HFFc6 (cell line): ENCODE measurements at regions not wholly inside any gene's neighbourhood (a gene's known extent, or its start where the extent isn't known, plus 50 kb on each side); places are given as distances from the start of the nearest gene placed in this dataset.

Experiments
- DNase-seq: peaks from one replicate; pipeline ENCODE4 v3.0.0-alpha.2; 2018
- H3K27ac Mint-ChIP-seq: 2 replicates; pipeline ENCODE4 v1.8.0; 2020; ENCODE audit warnings: mild to moderate bottlenecking, mixed read lengths
- H3K27me3 Mint-ChIP-seq: 2 replicates; pipeline ENCODE4 v1.8.0; 2021; ENCODE audit warnings: mild to moderate bottlenecking, moderate library complexity, mixed read lengths; ENCODE audit not compliant: insufficient read depth
- H3K36me3 Mint-ChIP-seq: 2 replicates; pipeline ENCODE4 v1.8.0; 2021; ENCODE audit warnings: low read depth, mixed read lengths
- H3K4me1 Mint-ChIP-seq: 2 replicates; pipeline ENCODE4 v1.8.0; 2020; ENCODE audit warnings: low read depth, mixed read lengths
- H3K4me3 Mint-ChIP-seq: 2 replicates; pipeline ENCODE4 v1.8.0; 2020; ENCODE audit warnings: mild to moderate bottlenecking, moderate library complexity, mixed read lengths
- H3K9me3 Mint-ChIP-seq: 2 replicates; pipeline ENCODE4 v1.8.0; 2020; ENCODE audit warnings: mild to moderate bottlenecking, mixed read lengths
- CTCF ChIP-seq: fragments of 200-600 bp; sonication (generic); IDR thresholded peaks from 2 replicates; pipeline ENCODE4 v1.5.0; 2021; ENCODE audit warnings: antibody characterized with exemption, mild to moderate bottlenecking

GRCh38 chr4:60187428-60187827, 1012.7 kb upstream of the ADGRL3 start:
- no peak for TF ChIP-seq CTCF
- DNase-seq, result no peak
- H3K4me3 Mint-ChIP-seq, result no peak overlapping the region
- no peaks in the 10 kb centered on the region for H3K36me3 Mint-ChIP-seq
- no peaks in the 10 kb centered on the region for H3K27me3 Mint-ChIP-seq
- H3K4me1 Mint-ChIP-seq, result no peaks in the 10 kb centered on the region
- H3K9me3 Mint-ChIP-seq, result peaks cover 24% of the 10 kb centered on the region
- H3K27ac Mint-ChIP-seq, result no peak overlapping the region

GRCh38 chr4:60189286-60189685, 1010.8 kb upstream of the ADGRL3 start:
- no peak for DNase-seq
- Mint-ChIP-seq H3K9me3 (peaks cover 24% of the 10 kb centered on the region), H3K27ac (no peak overlapping the region), H3K4me3 (no peak overlapping the region), H3K4me1 (no peaks in the 10 kb centered on the region), H3K36me3 (no peaks in the 10 kb centered on the region), H3K27me3 (no peaks in the 10 kb centered on the region)
- no peak for TF ChIP-seq CTCF

GRCh38 chr4:60194214-60194613, 1005.9 kb upstream of the ADGRL3 start:
- TF ChIP-seq CTCF, result no peak
- Mint-ChIP-seq H3K36me3 (no peaks in the 10 kb centered on the region), H3K4me3 (no peak overlapping the region), H3K4me1 (no peaks in the 10 kb centered on the region), H3K27ac (no peak overlapping the region), H3K27me3 (no peaks in the 10 kb centered on the region), H3K9me3 (peaks cover 5% of the 10 kb centered on the region)
- DNase-seq, result no peak

GRCh38 chr4:60195256-60195655, 1004.9 kb upstream of the ADGRL3 start:
- DNase-seq, result no peak
- Mint-ChIP-seq H3K36me3 (no peaks in the 10 kb centered on the region), H3K9me3 (peaks cover 1% of the 10 kb centered on the region), H3K27me3 (no peaks in the 10 kb centered on the region), H3K4me1 (no peaks in the 10 kb centered on the region), H3K4me3 (no peak overlapping the region), H3K27ac (no peak overlapping the region)
- no peak for TF ChIP-seq CTCF

GRCh38 chr4:60201052-60201673, 999.0 kb upstream of the ADGRL3 start:
- peak; percentile 95 for TF ChIP-seq CTCF
- Mint-ChIP-seq H3K27me3 (no peaks in the 10 kb centered on the region), H3K4me3 (no peak overlapping the region), H3K27ac (no peak overlapping the region), H3K9me3 (no peaks in the 10 kb centered on the region), H3K36me3 (no peaks in the 10 kb centered on the region), H3K4me1 (no peaks in the 10 kb centered on the region)
- peak; percentile 22 for DNase-seq

- Mint-ChIP-seq H3K9me3 (no peaks in the 10 kb centered on the region), H3K4me3 (no peak overlapping the region), H3K27me3 (no peaks in the 10 kb centered on the region), H3K27ac (no peak overlapping the region), H3K4me1 (no peaks in the 10 kb centered on the region), H3K36me3 (no peaks in the 10 kb centered on the region)
- TF ChIP-seq CTCF, result no peak
- no peak for DNase-seq
These were observed 990.5 kb upstream of the ADGRL3 start for GRCh38 chr4:60209588-60209987.
